MG63 (cell line): ENCODE measurements at regions not wholly inside any gene's neighbourhood (a gene's known extent, or its start where the extent isn't known, plus 50 kb on each side); places are given as distances from the start of the nearest gene placed in this dataset.

Experiments
- DNase-seq: peaks from one replicate; pipeline ENCODE4 v3.0.0-alpha.2; 2020
- H3K27me3 ChIP-seq: fragments of 250-450 bp; sonication (Bioruptor Pico); 2 replicates; pipeline ENCODE4 v1.5.1; 2020; ENCODE audit warnings: mild to moderate bottlenecking, moderate library complexity
- H3K36me3 ChIP-seq: fragments of 250-450 bp; sonication (Bioruptor Pico); 2 replicates; pipeline ENCODE4 v1.5.1; 2020; ENCODE audit warnings: mild to moderate bottlenecking, moderate library complexity
- H3K4me3 ChIP-seq: fragments of 250-450 bp; sonication (Bioruptor Pico); 2 replicates; pipeline ENCODE4 v1.5.1; 2020; ENCODE audit warnings: mild to moderate bottlenecking, moderate library complexity
- H3K9me3 ChIP-seq: fragments of 250-450 bp; sonication (Bioruptor Pico); 2 replicates; pipeline ENCODE4 v1.5.1; 2020; ENCODE audit warnings: mild to moderate bottlenecking, moderate library complexity

DNA sequence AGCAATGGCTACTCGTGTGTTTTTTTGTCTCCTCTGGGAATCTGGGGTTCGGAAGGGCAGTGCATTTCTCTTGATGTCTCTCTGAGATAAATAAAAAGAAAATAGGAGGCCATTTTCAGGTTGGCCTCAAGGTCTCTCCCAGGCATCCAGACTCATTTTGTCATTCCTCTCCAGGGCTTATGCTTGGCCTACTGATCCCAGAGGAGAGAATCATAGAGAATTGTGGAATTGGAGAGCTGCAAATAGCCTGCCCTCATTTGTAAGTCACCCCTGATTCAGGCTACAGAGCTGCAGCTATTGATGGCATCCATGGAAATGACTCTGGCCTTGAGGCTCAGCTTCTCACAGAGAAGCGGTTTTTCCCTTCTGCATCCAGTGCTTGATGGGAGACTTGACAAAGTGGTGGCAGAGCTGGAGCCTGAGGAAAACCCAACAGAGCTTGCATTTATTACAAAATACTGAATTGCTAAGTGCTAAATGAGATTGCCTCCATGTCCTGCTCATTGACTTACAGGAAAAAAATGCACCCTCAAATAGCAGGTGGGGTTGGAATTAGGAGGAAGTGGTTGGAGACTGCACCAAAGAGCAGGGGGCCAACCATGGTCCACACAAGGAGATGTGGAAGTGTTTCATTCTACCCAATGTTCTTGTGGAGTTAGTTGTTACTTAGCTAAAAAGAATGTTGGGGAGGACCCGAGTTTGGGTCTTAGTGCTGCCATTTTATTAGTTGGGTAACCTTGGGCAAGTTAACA lies 140.4 kb downstream of the S1PR1 start:
- Histone ChIP-seq H3K9me3 (no peaks in the 10 kb centered on the region), H3K27me3 (no peaks in the 10 kb centered on the region)
- DNase-seq, result no peak

DNA sequence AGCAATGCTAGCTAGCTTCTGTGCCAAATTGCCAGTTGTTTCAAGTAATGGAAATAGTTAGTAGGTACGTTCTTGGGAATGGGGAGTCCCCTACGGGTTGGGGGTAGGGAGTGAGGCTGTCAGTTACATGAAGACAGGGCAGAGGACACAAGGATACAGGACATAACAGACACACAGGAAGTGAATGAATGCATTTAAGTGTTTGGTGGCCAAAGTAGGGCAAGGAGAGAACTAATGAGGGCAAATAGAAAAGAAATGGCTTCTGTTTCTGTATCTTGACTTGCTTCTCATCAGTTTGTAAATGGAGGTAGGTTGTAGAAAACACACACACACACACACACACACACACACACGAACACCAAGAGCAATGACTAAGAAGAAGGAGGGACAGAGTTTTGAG lies 142.2 kb downstream of the S1PR1 start:
- Histone ChIP-seq H3K4me3 (no peak overlapping the region), H3K9me3 (no peaks in the 10 kb centered on the region), H3K36me3 (no peaks in the 10 kb centered on the region), H3K27me3 (no peaks in the 10 kb centered on the region)
- DNase-seq, result no peak

More for the DNA sequence above, 140.4 kb downstream of the S1PR1 start:
- Histone ChIP-seq H3K36me3 (no peaks in the 10 kb centered on the region), H3K4me3 (no peak overlapping the region)

DNA sequence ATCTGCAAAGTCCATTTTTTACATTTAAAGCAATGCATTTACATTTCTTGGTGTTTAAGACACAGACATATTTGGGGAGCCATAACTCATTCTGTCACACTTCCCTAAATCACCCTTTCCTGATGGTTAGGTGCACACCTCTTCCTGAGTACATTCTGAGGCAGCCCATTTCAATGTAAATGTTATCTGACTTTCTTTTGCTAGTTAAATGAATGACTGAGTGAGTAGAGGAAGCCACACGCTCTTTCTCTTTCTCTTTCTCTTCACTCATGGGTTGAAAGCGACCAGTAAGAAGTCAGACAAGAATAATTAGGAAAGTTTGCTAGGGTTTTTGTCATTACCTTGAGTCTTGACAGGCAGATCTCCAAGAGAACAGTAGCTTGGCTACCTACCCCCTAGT lies 143.1 kb downstream of the S1PR1 start:
- H3K9me3 ChIP-seq, result no peaks in the 10 kb centered on the region
- H3K27me3 ChIP-seq, result no peaks in the 10 kb centered on the region
- H3K4me3 ChIP-seq, result no peak overlapping the region
- no peaks in the 10 kb centered on the region for H3K36me3 ChIP-seq
- no peak for DNase-seq

DNA sequence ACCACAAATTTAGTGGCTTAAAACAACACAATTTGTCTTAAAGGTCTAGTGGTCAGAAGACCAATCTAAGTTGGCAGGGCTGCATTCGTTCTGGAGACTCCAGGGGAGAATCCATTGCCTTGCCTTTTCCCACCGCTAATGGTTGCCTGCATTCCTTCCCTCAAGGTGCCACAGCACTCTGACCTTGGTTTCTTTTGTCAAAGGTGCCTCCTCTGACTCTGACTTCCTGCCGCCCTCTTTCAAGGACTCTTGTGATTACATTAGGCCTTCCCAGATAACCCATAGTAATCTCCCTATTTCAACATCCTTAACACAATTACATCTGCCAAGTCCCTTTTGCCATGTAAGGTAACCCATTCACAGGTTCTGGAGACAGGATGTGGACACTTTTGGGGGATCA lies 145.3 kb downstream of the S1PR1 start:
- Histone ChIP-seq H3K36me3 (no peaks in the 10 kb centered on the region), H3K27me3 (no peaks in the 10 kb centered on the region), H3K9me3 (no peaks in the 10 kb centered on the region), H3K4me3 (no peak overlapping the region)
- DNase-seq, result no peak

DNA sequence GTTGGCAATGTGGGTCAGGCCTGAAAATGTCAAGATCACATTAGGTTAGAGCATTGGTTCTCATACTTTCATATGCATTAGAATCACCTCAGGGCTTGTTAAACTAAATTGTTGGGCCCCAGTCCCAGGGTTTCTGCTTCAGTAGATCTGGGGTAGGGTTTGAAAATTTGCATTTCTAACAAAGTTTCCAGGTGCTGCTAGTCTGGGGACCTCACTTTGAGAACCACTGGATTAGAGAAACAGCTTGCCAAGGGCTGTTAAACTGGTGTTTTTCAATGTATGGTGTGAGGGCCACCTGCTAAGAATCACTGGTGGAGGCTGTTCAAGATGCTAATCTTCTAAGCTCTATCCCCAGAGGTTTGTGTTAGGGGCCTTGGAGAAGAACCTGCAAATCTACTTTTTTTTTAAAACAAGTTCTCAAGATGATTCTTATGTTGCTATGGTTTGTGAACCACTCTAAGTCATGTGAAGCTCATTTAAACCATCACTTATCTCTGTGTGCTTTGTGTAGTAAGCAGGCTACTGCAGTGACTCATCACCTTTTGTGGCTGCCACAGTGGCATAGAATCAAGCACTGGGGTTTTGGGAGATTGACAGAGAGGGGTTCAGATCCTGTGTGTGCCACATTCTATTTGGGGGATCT lies 152.2 kb downstream of the S1PR1 start:
- H3K27me3 ChIP-seq, result no peaks in the 10 kb centered on the region; the same call in 1 of the 2 replicates
- no peak for DNase-seq
- no peak overlapping the region for H3K4me3 ChIP-seq
- H3K9me3 ChIP-seq, result no peaks in the 10 kb centered on the region
- H3K36me3 ChIP-seq, result no peaks in the 10 kb centered on the region

DNA sequence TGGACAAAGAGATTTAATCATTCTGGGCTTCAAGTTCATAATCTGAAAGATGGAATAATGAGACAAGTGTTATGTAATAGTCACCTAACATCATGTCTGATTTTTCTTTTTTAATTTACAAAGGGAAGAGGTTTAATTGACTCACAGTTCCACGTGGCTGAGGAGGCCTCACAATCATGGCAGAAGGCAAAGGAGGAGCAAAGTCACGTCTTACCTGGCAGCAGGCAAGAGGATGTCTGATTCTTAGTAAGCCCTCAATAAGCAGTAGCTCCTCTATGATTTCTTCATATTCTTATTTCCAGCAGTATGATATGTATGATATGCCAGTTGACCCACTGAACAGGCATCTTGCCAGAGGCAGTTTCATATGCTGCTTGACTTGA lies 152.7 kb downstream of the S1PR1 start:
- DNase-seq, result no peak
- no peaks in the 10 kb centered on the region for H3K9me3 ChIP-seq
- no peak overlapping the region for H3K4me3 ChIP-seq
- H3K27me3 ChIP-seq, result no peaks in the 10 kb centered on the region; the same call in 1 of the 2 replicates
- no peaks in the 10 kb centered on the region for H3K36me3 ChIP-seq

DNA sequence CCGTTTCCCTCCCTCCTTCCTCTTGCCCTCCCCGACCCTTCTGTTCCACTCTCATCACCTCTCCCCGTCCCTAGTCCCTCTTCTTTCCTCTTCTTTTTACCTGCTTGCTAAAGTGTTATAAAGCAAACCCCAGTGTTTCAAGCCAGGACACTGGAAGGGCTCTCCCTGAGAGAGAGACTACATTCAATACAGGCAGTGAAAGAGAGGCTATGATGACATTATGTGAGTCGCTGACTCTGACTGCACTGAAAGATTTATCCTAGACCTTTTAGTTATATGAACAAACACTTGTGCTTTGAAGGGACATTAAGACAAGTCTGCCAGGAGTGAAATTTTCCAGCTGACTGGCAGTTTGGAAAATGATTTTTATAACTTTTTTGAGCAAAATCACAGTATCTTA lies 155.7 kb downstream of the S1PR1 start:
- H3K4me3 ChIP-seq, result no peak overlapping the region
- no peaks in the 10 kb centered on the region for H3K36me3 ChIP-seq
- no peaks in the 10 kb centered on the region; the same call in 1 of the 2 replicates for H3K27me3 ChIP-seq
- H3K9me3 ChIP-seq, result no peaks in the 10 kb centered on the region
- DNase-seq, result no peak

DNA sequence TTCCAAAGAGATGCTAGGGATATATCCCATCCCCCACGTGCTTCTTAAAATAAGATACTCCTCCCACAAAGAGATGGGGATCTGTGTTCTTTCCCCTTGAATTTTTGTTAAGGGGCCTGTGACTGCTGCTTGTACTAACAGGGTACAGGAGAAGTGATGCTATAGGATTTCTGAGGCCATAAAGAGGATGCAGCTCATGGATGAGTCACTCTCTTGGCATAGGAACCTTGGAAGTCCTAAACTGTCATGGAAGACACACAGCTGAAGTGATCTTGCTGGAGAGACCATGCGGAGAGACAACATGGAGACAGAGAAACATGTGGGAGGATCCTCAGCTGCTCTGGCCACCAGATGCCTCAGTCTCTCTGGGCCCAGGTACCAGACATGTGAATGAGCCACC lies 157.2 kb downstream of the S1PR1 start:
- no peak for DNase-seq

DNA sequence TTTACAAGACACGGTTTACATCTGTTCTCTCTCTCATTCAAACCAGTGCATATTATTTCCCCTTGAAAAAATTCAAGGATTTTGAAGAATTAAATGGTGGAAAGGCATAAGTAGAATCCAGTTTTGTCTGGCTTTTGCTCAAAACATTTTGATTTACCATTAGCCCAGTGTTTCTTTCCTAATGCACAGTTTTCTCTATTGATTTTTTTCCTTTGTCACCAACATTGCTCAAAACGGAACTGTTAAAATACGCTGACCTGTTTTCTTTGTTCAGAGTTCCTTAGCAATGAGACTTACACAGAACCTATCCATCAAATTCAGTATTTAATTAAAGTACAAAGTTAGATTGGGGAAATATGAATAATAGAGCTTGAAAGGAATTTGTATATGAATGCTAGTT lies 162.4 kb downstream of the S1PR1 start:
- Histone ChIP-seq H3K9me3 (no peaks in the 10 kb centered on the region), H3K4me3 (no peak overlapping the region), H3K36me3 (no peaks in the 10 kb centered on the region), H3K27me3 (no peaks in the 10 kb centered on the region)
- no peak for DNase-seq

More for the DNA sequence above, 157.2 kb downstream of the S1PR1 start:
- Histone ChIP-seq H3K36me3 (no peaks in the 10 kb centered on the region), H3K27me3 (no peaks in the 10 kb centered on the region; the same call in 1 of the 2 replicates), H3K4me3 (no peak overlapping the region), H3K9me3 (no peaks in the 10 kb centered on the region)

DNA sequence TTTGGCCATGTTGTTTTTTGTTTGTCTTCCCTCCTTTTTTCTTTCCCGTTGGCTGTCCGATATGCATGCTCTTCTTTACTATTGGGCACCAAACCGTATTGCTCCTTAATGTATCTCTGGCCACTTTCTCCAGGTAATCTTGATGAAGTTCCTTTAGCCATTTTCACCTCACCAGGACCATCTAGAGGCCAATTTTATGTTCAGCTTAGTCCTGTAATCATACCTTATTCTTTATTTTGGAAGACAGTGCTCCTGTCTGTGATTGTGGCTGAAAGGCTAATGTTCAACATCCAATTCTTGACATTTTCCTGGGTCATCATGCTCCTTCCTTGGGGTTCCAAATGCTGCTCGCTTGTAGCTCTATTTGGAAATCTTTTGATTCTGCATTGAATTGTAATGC lies 169.5 kb downstream of the S1PR1 start:
- Histone ChIP-seq H3K36me3 (no peaks in the 10 kb centered on the region), H3K9me3 (no peaks in the 10 kb centered on the region), H3K27me3 (no peaks in the 10 kb centered on the region), H3K4me3 (no peak overlapping the region)
- no peak for DNase-seq

DNA sequence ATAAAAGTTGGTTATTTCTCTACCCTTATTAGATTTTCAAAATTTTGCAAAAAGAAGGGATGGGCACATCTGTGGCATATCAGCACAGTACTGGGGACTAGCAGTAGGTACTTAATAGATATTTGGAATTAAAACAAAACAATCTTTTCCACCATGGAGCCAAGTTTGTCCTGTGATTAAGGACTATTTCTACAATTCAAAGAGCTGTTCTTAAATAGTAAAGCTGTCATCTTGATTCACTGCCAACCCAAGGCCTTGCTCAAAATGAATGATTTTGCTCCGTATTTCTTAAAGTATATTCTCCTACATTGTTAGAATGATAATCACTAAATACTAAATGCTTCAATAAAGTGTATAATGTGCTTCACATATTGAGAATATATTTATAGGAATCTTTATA lies 169.9 kb downstream of the S1PR1 start:
- no peaks in the 10 kb centered on the region for H3K9me3 ChIP-seq
- H3K36me3 ChIP-seq, result no peaks in the 10 kb centered on the region
- no peak overlapping the region for H3K4me3 ChIP-seq
- H3K27me3 ChIP-seq, result no peaks in the 10 kb centered on the region
- no peak for DNase-seq

DNA sequence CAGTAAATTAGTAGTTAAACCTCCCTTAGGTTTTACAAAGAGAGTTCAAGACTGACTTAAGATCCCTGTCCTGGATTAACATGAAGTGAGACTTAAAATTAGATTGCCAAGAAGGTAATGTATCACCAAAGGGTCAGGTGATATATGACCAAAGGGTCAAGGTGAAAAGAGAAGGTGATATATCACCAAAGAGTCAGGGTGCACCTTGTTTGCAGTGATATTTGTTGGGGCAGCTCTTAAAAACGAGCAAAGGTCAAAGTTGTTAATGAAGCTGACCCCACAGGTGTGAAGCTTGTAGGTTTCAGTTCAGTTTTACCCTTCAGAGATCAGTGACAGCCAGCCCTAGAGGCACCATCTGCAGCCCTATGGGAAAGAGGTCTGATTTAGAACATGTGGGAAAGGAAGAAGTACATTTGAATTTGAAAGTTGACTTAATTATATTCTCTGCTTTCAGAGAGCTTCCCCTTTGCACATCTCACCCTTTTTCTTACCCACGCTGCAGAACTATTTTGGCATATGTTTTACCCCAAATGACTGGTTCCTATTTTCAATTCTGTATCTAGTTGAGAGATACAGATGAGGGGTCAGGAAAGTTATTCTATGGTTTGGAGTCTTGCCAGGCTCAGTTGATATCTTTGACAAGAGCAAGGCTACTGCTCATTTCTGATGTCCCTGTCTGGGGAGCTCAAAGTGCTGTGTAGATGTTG lies 170.8 kb downstream of the S1PR1 start:
- DNase-seq, result no peak
- H3K27me3 ChIP-seq, result no peaks in the 10 kb centered on the region
- H3K9me3 ChIP-seq, result no peaks in the 10 kb centered on the region
- H3K4me3 ChIP-seq, result no peak overlapping the region
- H3K36me3 ChIP-seq, result no peaks in the 10 kb centered on the region

DNA sequence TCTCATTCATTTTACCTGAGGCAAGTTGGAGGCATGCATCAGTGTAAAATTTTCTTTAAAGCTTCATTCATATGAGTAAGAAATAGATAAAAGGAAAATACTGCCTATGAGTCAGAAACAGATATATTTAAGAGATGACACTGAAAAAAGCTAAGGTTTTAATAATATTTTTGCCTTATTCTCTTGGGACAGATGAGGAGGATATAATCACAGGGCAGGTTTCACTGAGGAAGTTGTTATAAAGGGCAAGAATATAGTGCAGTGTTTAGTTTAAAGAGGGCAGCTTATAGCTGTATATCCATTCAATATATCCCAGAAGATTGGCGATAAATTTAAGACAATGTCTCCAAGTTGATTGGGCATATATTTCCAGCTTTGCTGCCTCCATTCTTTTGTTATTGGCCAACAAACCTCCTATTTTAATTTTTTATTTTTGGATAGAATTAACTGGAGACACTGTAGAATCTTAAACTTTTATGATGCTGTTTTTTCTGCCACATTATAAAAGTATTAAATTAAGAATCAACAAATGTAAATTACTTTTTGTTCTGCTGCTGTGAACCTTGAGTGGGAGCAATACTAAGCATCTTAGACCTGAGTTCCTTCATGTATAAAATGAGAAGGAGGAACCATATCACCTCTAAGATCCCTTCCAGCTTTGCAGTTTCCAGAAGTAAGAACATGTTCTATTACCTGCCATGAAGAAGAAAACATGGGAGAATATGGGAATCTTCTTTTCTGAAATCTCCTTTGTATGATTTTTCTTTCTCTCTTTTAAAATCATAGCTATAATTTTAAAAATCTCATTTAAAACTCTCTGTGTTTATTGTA lies 171.6 kb downstream of the S1PR1 start:
- Histone ChIP-seq H3K27me3 (no peaks in the 10 kb centered on the region), H3K4me3 (no peak overlapping the region), H3K36me3 (no peaks in the 10 kb centered on the region), H3K9me3 (no peaks in the 10 kb centered on the region)
- no peak for DNase-seq

DNA sequence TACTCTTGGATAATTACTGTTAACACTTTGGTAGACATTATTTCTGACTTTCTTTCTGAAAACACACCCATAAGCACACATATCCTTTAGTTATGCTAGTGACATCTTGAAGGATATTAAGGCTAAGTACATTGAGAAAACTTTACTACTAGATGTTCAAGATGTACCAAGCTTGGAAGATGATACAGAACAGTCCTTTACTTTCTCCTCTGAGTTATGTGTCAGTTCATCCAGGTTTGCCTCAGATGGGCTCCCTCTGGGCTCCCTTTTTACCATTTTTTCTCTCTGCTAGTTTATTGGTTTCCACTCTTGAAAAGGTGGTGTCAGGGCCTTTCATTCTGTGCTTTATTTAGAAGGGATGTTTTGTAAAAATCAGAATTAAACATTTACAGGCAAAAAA lies 172.3 kb downstream of the S1PR1 start:
- Histone ChIP-seq H3K36me3 (no peaks in the 10 kb centered on the region), H3K9me3 (no peaks in the 10 kb centered on the region), H3K4me3 (no peak overlapping the region), H3K27me3 (no peaks in the 10 kb centered on the region)
- no peak for DNase-seq

DNA sequence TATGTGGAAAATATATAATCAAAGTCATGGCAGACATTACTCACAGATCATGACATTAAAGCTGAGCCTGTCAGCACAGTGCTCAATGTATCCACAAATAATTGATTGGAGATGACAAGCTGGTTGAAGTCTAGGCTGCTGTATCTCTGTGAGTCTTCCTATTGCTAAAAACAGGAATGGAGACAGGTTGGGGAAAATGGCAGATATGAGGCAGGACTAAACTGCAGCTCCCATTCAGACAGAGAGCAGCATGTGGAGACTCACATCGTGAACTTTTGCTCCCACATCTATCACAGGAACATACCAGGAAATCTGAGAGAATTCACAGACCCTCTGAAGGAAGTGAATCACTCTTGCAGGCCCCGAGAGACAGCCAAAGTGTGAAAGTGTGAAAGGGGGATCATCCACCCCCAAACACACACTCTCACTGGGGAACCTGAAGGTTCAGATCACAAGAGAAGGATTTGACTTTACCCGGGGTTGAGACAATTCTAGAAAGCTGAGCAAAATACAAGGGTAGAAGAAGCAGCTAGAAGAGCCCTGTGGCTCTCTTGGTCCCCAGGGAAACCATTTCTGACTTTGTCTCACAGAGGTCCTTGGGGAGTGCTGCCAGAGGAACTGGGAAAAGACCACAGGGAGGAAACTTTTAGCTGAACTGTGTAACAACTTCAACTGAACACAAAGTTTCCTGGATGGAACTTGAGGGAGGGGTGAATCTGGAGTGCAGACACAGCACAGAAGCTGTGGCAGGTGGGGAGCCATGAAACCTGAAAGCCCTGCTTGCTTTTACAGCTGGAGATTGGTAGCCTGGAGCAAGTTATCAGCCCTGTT lies 173.4 kb downstream of the S1PR1 start:
- no peak for DNase-seq
- no peak overlapping the region for H3K4me3 ChIP-seq
- H3K27me3 ChIP-seq, result no peaks in the 10 kb centered on the region
- H3K36me3 ChIP-seq, result no peaks in the 10 kb centered on the region
- no peaks in the 10 kb centered on the region for H3K9me3 ChIP-seq

DNA sequence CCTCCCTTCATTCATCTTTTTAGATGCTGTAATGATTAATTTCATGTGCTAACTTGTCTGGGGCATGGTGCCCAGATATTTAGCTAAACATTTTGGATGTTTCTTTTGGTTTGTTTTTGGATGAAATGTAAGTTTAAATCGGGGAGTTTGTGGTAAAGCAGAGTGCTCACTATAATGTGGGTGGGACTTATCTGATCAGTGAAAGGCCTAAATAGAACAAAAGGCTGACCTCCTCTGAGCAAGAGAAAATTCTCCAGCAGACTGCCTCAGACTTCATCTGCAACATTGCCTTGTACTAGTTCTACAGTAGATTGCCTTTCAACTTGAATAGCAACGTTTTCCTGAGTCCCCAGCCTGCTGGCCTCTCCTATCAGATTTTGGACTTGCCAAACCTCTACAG lies 183.6 kb downstream of the S1PR1 start:
- DNase-seq, result no peak
- H3K4me3 ChIP-seq, result no peak overlapping the region
- no peaks in the 10 kb centered on the region for H3K36me3 ChIP-seq
- H3K9me3 ChIP-seq, result no peaks in the 10 kb centered on the region
- H3K27me3 ChIP-seq, result no peaks in the 10 kb centered on the region
